GM12878 (cell line): ENCODE measurements at regions not wholly inside any gene's neighbourhood (a gene's known extent, or its start where the extent isn't known, plus 50 kb on each side); places are given as distances from the start of the nearest gene placed in this dataset.

Source experiments
- ATAC-seq: fragments of 200-7000 bp; cut with Tn5 transposase; 3 replicates; pipeline ENCODE4 v1.9.1; 2020; ENCODE audit warnings: mild to moderate bottlenecking, moderate library complexity
- BruUV-seq: library from RNA; stranded (reverse); fragments of 400-500 nt; replicated peaks from 2 replicates; lab custom pipeline; 2021; lab: Mats Ljungman, UMichigan
- CTCF ChIA-PET: fragments of 300-600 bp; sonication (Branson Sonifier 250); formaldehyde crosslinking; extraction: SDS; loops from one replicate; lab custom pipeline; 2021; ENCODE audit warnings: inconsistent platforms; lab: Yijun Ruan, JAX
- POLR2A ChIA-PET: fragments of 350-600 bp; formaldehyde crosslinking; extraction: SDS; loops from one replicate; lab custom pipeline; 2021; ENCODE audit warnings: inconsistent platforms; lab: Charles Lee
- RAD21 ChIA-PET: fragments of 300-600 bp; sonication (Branson Sonifier 250); formaldehyde crosslinking; loops from one replicate; lab custom pipeline; 2023; ENCODE audit warnings: antibody characterized with exemption; ENCODE audit not compliant: unreplicated experiment; lab: Charles Lee
- SMC1A ChIA-PET: fragments of 300-600 bp; sonication (Branson Sonifier 250); formaldehyde crosslinking; loops from one replicate; lab custom pipeline; 2023; ENCODE audit not compliant: unreplicated experiment, uncharacterized antibody; lab: Charles Lee
- DNase-seq: peaks from one replicate; pipeline ENCODE4 v3.0.0-alpha.2; 2011; ENCODE audit warnings: low read depth, low spot score
- FAIRE-seq: peaks from 3 replicates; lab custom pipeline; 2011; peaks lifted over from hg19 to GRCh38; lab: Jason Lieb, UNC
- H2AFZ ChIP-seq: 2 replicates; pipeline ENCODE4 v1.6.0; 2011; ENCODE audit warnings: low read depth, low read length, control low read depth; ENCODE audit not compliant: control insufficient read depth
- H3K27ac ChIP-seq: 2 replicates; pipeline ENCODE4 v1.5.1; 2011; ENCODE audit warnings: control low read depth; ENCODE audit not compliant: control insufficient read depth, insufficient read depth
- H3K27me3 ChIP-seq, 2 experiments: replicated peaks in 1 of 2; 2 replicates each; pipeline versions ENCODE4 v1.6.0 to v1.6.1; 2011; ENCODE audit warnings: low read length in 1 of 2; ENCODE audit not compliant: control insufficient read depth in 2 of 2, insufficient read depth in 2 of 2
- H3K36me3 ChIP-seq, 2 experiments: 2 replicates each; pipeline ENCODE4 v1.5.1; 2011; ENCODE audit warnings: low read length in 1 of 2; ENCODE audit not compliant: control insufficient read depth in 2 of 2, insufficient read depth in 2 of 2
- H3K4me1 ChIP-seq: 2 replicates; pipeline ENCODE4 v1.6.1; 2011; ENCODE audit warnings: mild to moderate bottlenecking, low read length, moderate library complexity, mixed read lengths; ENCODE audit not compliant: control insufficient read depth, insufficient read depth
- H3K4me2 ChIP-seq: 2 replicates; pipeline ENCODE4 v1.6.0; 2011; ENCODE audit warnings: control low read depth; ENCODE audit not compliant: control insufficient read depth, insufficient read depth
- H3K4me3 ChIP-seq: fragments of 200-600 bp; sonication (generic); 2 replicates; pipeline ENCODE4 v1.5.1; 2016
- H3K79me2 ChIP-seq: 2 replicates; pipeline ENCODE4 v1.6.0; 2011; ENCODE audit warnings: low read length; ENCODE audit not compliant: control insufficient read depth, insufficient read depth
- H3K9ac ChIP-seq: 2 replicates; pipeline ENCODE4 v1.8.0; 2011; ENCODE audit warnings: low read length, control low read depth, mixed read lengths; ENCODE audit not compliant: control insufficient read depth, insufficient read depth
- H3K9me3 ChIP-seq: replicated peaks from 3 replicates; pipeline ENCODE4 v1.5.1; 2011; ENCODE audit warnings: mild to moderate bottlenecking, low read length; ENCODE audit not compliant: control insufficient read depth, insufficient read depth
- H4K20me1 ChIP-seq: 2 replicates; pipeline ENCODE4 v1.6.0; 2011; ENCODE audit not compliant: control insufficient read depth, insufficient read depth
- BACH1 ChIP-seq: fragments of 450-650 bp; IDR thresholded peaks from 2 replicates; pipeline ENCODE4 v1.6.1; 2017; ENCODE audit warnings: mild to moderate bottlenecking, borderline replicate concordance
- EGR1 ChIP-seq, 2 experiments: IDR thresholded peaks; 1 replicate in 1 of 2; 2 replicates in 1 of 2; pipeline ENCODE4 v1.6.1; 2011 to 2012; ENCODE audit warnings: low read depth in 2 of 2, low read length in 2 of 2, borderline replicate concordance in 1 of 2, mild to moderate bottlenecking in 1 of 2, moderate library complexity in 1 of 2
- GATAD2B ChIP-seq: fragments of 450-650 bp; conservative IDR thresholded peaks from 2 replicates; pipeline ENCODE4 v1.6.1; 2017; ENCODE audit warnings: low read depth, mild to moderate bottlenecking, moderate library complexity
- HDAC6 ChIP-seq: fragments of 200-600 bp; sonication (generic); IDR thresholded peaks from one replicate; pipeline ENCODE4 v1.8.0; 2017; ENCODE audit warnings: antibody characterized with exemption; ENCODE audit not compliant: unreplicated experiment
- NFYA ChIP-seq: IDR thresholded peaks from 2 replicates; pipeline ENCODE4 v1.6.1; 2011; ENCODE audit warnings: low read depth, mild to moderate bottlenecking, low read length, improper control_type of control experiment, borderline replicate concordance
- POLR2AphosphoS2 ChIP-seq: IDR thresholded peaks from 2 replicates; pipeline ENCODE4 v1.6.1; 2011; ENCODE audit warnings: low read depth, mild to moderate bottlenecking, low read length, improper control_type of control experiment, moderate library complexity
- RAD21 ChIP-seq: IDR thresholded peaks from 2 replicates; pipeline ENCODE4 v1.6.1; 2011; ENCODE audit warnings: mild to moderate bottlenecking, low read depth, low read length, moderate library complexity; ENCODE audit not compliant: insufficient read depth
- ZNF384 ChIP-seq: IDR thresholded peaks from 2 replicates; pipeline ENCODE4 v1.6.1; 2012; ENCODE audit warnings: low read depth, mild to moderate bottlenecking, low read length, improper control_type of control experiment, borderline replicate concordance
- WGBS: methylation state at CpG from one replicate; pipeline ENCODE4 v1.1.6; 2016; ENCODE audit warnings: low lambda C conversion rate; ENCODE audit not compliant: insufficient replicate concordance, insufficient coverage; ENCODE audit errors: missing lambda C conversion rate; 5-methylcytosine and 5-hydroxymethylcytosine counted together
- in situ Hi-C: fragments of 300-500 bp; cut with MboI; formaldehyde crosslinking; loops from 9 replicates; pipeline ENCODE4 v1.14.3; 2018; ENCODE audit warnings: mixed read lengths
- intact Hi-C: fragments of 100-400 bp; cut with micrococcal nuclease; formaldehyde crosslinking; loops from one replicate; pipeline ENCODE4 v1.14.2; 2022; ENCODE audit not compliant: unreplicated experiment
- TF ChIP-seq, protein P1 (sequence below): IDR thresholded peaks from 2 replicates; pipeline ENCODE4 v1.6.1; 2011; ENCODE audit warnings: mild to moderate bottlenecking, low read depth, low read length, moderate library complexity; ENCODE audit not compliant: insufficient replicate concordance

GRCh38 chr3:22245811-22246583 is 495.0 kb upstream of the ZNF385D start:
- in situ Hi-C loops: no loop called here

DNA sequence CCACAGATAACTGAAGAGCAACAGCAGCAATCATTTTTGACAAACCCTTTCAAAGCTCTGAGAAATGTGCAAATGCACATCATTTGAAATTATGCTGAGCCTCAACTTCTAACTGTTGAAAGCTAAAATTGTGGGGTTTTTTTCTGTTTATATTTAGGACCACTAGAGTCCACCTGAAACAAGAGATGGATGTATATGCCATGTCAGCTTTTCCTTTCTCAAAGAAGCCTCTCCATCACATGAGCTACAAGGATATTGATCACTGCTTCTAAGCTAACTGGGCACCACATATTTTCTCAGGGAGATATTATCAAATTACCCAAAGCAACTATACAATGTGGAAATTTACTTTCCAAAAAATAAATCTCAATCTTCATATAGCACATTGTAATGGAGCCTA is 498.6 kb upstream of the ZNF385D start:
- Histone ChIP-seq H3K27ac (no peak overlapping the region), H3K4me2 (no peak overlapping the region), H3K4me3 (no peak overlapping the region), H3K36me3 (no peaks in the 10 kb centered on the region), H3K9ac (no peak overlapping the region), H3K4me1 (no peaks in the 10 kb centered on the region), H3K79me2 (no peaks in the 10 kb centered on the region), H3K27me3 (no peaks in the 10 kb centered on the region), H4K20me1 (no peaks in the 10 kb centered on the region), H2AFZ (no peak overlapping the region), H3K9me3 (no peaks in the 10 kb centered on the region)
- ATAC-seq: no peak
- no TSS peak for BruUV-seq
- FAIRE-seq: no peak
- in situ Hi-C loops (no loop called here), intact Hi-C loops (no loop called here)
- SMC1A ChIA-PET: no interaction called here
- POLR2A ChIA-PET: no interaction called here
- CTCF ChIA-PET: no interaction called here
- DNase-seq: no peak
- RAD21 ChIA-PET: no interaction called here
- no peak for TF ChIP-seq NFYA
- no peak for TF ChIP-seq EGR1 (IDR thresholded peaks at IDR 0.05; ENCODE audit: borderline replicate concordance in 1 of 2, low read depth in 2 of 2, low read length in 2 of 2)
- TF ChIP-seq, protein P1, sequence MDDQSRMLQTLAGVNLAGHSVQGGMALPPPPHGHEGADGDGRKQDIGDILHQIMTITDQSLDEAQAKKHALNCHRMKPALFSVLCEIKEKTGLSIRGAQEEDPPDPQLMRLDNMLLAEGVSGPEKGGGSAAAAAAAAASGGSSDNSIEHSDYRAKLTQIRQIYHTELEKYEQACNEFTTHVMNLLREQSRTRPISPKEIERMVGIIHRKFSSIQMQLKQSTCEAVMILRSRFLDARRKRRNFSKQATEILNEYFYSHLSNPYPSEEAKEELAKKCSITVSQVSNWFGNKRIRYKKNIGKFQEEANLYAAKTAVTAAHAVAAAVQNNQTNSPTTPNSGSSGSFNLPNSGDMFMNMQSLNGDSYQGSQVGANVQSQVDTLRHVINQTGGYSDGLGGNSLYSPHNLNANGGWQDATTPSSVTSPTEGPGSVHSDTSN: no peak
- no peak for TF ChIP-seq GATAD2B
- no peak for TF ChIP-seq POLR2AphosphoS2
- no peak for TF ChIP-seq ZNF384
- no peak for TF ChIP-seq HDAC6
- no peak for TF ChIP-seq RAD21
- TF ChIP-seq, all 136 proteins: peak for 0

More at GRCh38 chr3:22245811-22246583, 495.0 kb upstream of the ZNF385D start:
- H3K9me3 ChIP-seq: no peaks in the 10 kb centered on the region
- TF ChIP-seq BACH1: no peak
- TF ChIP-seq, all 136 proteins: peak for 0
- DNase-seq (no peak), ATAC-seq (no peak), FAIRE-seq (no peak)
- BruUV-seq: no TSS peak
- Histone ChIP-seq H3K79me2 (no peaks in the 10 kb centered on the region), H3K4me3 (no peak overlapping the region), H4K20me1 (no peaks in the 10 kb centered on the region), H2AFZ (no peak overlapping the region), H3K4me1 (no peaks in the 10 kb centered on the region), H3K36me3 (no peaks in the 10 kb centered on the region), H3K4me2 (no peak overlapping the region), H3K27me3 (no peaks in the 10 kb centered on the region), H3K27ac (no peak overlapping the region), H3K9ac (no peak overlapping the region)
- POLR2A ChIA-PET: no interaction called here
- RAD21 ChIA-PET: no interaction called here
- CTCF ChIA-PET: no interaction called here
- intact Hi-C loops: no loop called here
- WGBS: 11% methylated on average over 3 of the region's 3 CpGs
- SMC1A ChIA-PET: interaction anchor here (0.7 kb wide), 1 partner anchor 15 kb away, joined by 3 read pairs; no protein-coding TSS in a partner anchor
